ENCODE measurements at regions not wholly inside any gene's neighbourhood (a gene's known extent, or its start where the extent isn't known, plus 50 kb on each side); places are given as distances from the start of the nearest gene placed in this dataset.

DNA sequence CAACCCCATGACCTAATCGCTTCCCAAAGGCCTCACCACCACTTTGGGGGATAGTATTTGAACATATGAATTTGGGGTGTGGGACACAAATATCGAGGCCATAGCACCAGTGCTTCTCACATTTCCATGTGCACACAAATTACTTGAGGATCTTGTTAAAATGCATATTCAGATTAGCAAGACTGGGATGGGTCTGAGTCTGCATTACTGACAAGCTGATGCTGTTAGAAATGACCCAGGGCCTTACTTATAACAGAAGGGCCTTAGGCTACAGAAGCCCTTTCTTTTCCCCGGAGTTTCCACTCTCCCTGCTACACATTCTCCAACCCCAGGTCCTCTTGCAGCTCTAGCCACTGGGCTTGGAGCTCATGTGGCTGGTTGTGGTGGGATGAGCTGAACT, 141.5 kb upstream of the LRFN2 start:
- no TSS peak for BruUV-seq (replicated peaks)
- CTCF ChIA-PET = interaction anchor here (0.6 kb wide), 1 partner anchor 9 kb away, joined by 3 read pairs; no protein-coding TSS in a partner anchor
- TF ChIP-seq, protein P1, sequence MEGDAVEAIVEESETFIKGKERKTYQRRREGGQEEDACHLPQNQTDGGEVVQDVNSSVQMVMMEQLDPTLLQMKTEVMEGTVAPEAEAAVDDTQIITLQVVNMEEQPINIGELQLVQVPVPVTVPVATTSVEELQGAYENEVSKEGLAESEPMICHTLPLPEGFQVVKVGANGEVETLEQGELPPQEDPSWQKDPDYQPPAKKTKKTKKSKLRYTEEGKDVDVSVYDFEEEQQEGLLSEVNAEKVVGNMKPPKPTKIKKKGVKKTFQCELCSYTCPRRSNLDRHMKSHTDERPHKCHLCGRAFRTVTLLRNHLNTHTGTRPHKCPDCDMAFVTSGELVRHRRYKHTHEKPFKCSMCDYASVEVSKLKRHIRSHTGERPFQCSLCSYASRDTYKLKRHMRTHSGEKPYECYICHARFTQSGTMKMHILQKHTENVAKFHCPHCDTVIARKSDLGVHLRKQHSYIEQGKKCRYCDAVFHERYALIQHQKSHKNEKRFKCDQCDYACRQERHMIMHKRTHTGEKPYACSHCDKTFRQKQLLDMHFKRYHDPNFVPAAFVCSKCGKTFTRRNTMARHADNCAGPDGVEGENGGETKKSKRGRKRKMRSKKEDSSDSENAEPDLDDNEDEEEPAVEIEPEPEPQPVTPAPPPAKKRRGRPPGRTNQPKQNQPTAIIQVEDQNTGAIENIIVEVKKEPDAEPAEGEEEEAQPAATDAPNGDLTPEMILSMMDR (conservative IDR thresholded peaks at IDR 0.05; ENCODE audit: low read depth, low read length) = no peak

DNA sequence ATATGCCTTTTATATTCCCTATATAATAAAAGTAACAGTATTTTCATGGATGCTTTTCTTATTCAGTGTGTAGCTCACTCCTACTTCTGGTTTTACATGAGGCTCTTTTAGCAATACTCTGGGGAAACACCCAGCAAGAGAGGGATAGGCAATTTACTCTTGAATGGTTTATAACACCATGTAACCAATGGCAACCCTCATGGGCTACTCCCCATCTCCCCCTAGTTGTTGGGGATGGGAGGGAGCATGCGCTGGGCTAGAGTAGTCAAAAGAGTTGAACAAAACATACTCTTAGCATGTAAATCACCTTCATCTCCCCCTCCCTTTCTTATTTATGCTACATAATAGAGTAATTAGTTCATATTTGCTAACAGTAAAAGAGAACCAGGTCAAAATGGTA, 140.1 kb upstream of the LRFN2 start:
- TF ChIP-seq, protein P1 (conservative IDR thresholded peaks at IDR 0.05; ENCODE audit: low read depth, low read length) = peak; percentile 31; the same call in 1 of the 2 replicates
- no peak for TF ChIP-seq EZH2 (IDR thresholded peaks at IDR 0.05; ENCODE audit: borderline replicate concordance, low read depth, low read length, poor library complexity, severe bottlenecking)
- Histone ChIP-seq H3K36me3 (ENCODE audit: insufficient read depth, low read length, poor library complexity, severe bottlenecking) (no peaks in the 10 kb centered on the region), H3K4me1 (ENCODE audit: insufficient read depth, low read length, poor library complexity, severe bottlenecking) (no peaks in the 10 kb centered on the region), H3K4me3 (ENCODE audit: low read depth, low read length, poor library complexity, severe bottlenecking) (no peak overlapping the region), H3K9me3 (ENCODE audit: low read depth, low read length, poor library complexity, severe bottlenecking) (no peaks in the 10 kb centered on the region), H3K27ac (ENCODE audit: low read depth, low read length, poor library complexity, severe bottlenecking) (no peak overlapping the region), H3K27me3 (replicated peaks; ENCODE audit: insufficient read depth, low read depth, low read length, poor library complexity) (no peaks in the 10 kb centered on the region)
- ChIA-PET POLR2A (ENCODE audit: low non-redundant PET) (interaction anchor here (0.6 kb wide), 1 partner anchor 1739 kb away, joined by 4 read pairs; no protein-coding TSS in a partner anchor), CTCF (no interaction called here)
- BruUV-seq (replicated peaks) = no TSS peak
- peak; percentile 53 for DNase-seq (ENCODE audit: low spot score)
- intact Hi-C loops (cut with micrococcal nuclease; ENCODE audit: unreplicated experiment) = no loop called here

More for the DNA sequence above, 141.5 kb upstream of the LRFN2 start:
- POLR2A ChIA-PET (ENCODE audit: low non-redundant PET) = no interaction called here
- Histone ChIP-seq H3K27me3 (replicated peaks; ENCODE audit: insufficient read depth, low read depth, low read length, poor library complexity) (no peaks in the 10 kb centered on the region), H3K36me3 (ENCODE audit: insufficient read depth, low read length, poor library complexity, severe bottlenecking) (no peaks in the 10 kb centered on the region), H3K4me3 (ENCODE audit: low read depth, low read length, poor library complexity, severe bottlenecking) (no peak overlapping the region), H3K9me3 (ENCODE audit: low read depth, low read length, poor library complexity, severe bottlenecking) (no peaks in the 10 kb centered on the region), H3K27ac (ENCODE audit: low read depth, low read length, poor library complexity, severe bottlenecking) (no peak overlapping the region), H3K4me1 (ENCODE audit: insufficient read depth, low read length, poor library complexity, severe bottlenecking) (no peaks in the 10 kb centered on the region)
- intact Hi-C loops (cut with micrococcal nuclease; ENCODE audit: unreplicated experiment) = no loop called here
- DNase-seq (ENCODE audit: low spot score) = no peak

DNA sequence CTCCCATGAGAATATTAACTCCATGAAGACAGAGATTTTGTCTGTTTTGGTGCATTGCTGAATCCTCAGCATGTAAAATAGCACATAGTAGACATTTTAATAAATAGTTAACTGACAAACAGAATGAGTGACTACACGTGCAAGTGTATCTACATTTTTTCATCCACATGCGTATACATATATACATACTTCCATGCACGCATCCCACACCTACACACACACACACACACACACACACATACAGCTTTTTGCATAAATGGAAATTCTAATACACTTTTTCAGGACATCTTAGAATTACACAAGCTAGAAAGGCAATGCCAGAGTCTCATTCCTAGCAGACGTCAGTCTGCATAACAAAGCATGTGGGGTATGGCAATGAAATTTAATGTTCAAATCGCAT, 139.7 kb upstream of the LRFN2 start:
- no peaks in the 10 kb centered on the region for H3K36me3 ChIP-seq (ENCODE audit: insufficient read depth, low read length, poor library complexity, severe bottlenecking)
- no peaks in the 10 kb centered on the region for H3K27me3 ChIP-seq (replicated peaks; ENCODE audit: insufficient read depth, low read depth, low read length, poor library complexity)
- intact Hi-C loops (cut with micrococcal nuclease; ENCODE audit: unreplicated experiment) = no loop called here
- CTCF ChIA-PET = no interaction called here
- POLR2A ChIA-PET (ENCODE audit: low non-redundant PET) = interaction anchor here (0.6 kb wide), 1 partner anchor 1739 kb away, joined by 4 read pairs; no protein-coding TSS in a partner anchor
- BruUV-seq (replicated peaks) = no TSS peak
- DNase-seq (ENCODE audit: low spot score) = no peak
- no peak overlapping the region for H3K27ac ChIP-seq (ENCODE audit: low read depth, low read length, poor library complexity, severe bottlenecking)
- no peaks in the 10 kb centered on the region for H3K9me3 ChIP-seq (ENCODE audit: low read depth, low read length, poor library complexity, severe bottlenecking)
- TF ChIP-seq, protein P1 (conservative IDR thresholded peaks at IDR 0.05; ENCODE audit: low read depth, low read length) = no peak
- no peak for TF ChIP-seq EZH2 (IDR thresholded peaks at IDR 0.05; ENCODE audit: borderline replicate concordance, low read depth, low read length, poor library complexity, severe bottlenecking)
- no peaks in the 10 kb centered on the region for H3K4me1 ChIP-seq (ENCODE audit: insufficient read depth, low read length, poor library complexity, severe bottlenecking)
- no peak overlapping the region for H3K4me3 ChIP-seq (ENCODE audit: low read depth, low read length, poor library complexity, severe bottlenecking)
